Liver (tissue), 3 donors: ENCODE measurements at regions not wholly inside any gene's neighbourhood (a gene's known extent, or its start where the extent isn't known, plus 50 kb on each side); places are given as distances from the start of the nearest gene placed in this dataset.

Experiments
- EGR1 ChIP-seq, 2 donors: IDR thresholded peaks; 2 replicates each; pipeline ENCODE4 v1.6.1; 2016 to 2018; ENCODE audit warnings: antibody characterized with exemption in 2 of 2, low read depth in 2 of 2
- FOXA1 ChIP-seq: IDR thresholded peaks from 2 replicates; pipeline ENCODE4 v1.6.1; 2016; ENCODE audit warnings: antibody characterized with exemption
- HNF4G ChIP-seq: IDR thresholded peaks from 2 replicates; pipeline ENCODE4 v1.6.1; 2016; ENCODE audit warnings: antibody characterized with exemption
- RAD21 ChIP-seq, 2 donors: IDR thresholded peaks; 2 replicates each; pipeline ENCODE4 v1.6.1; 2016; ENCODE audit warnings: antibody characterized with exemption in 2 of 2, mild to moderate bottlenecking in 2 of 2
- TF ChIP-seq, protein P1 (sequence below): fragments of 150-350 bp; IDR thresholded peaks from 2 replicates; pipeline ENCODE4 v1.5.1; 2017; ENCODE audit warnings: improper control_type of control experiment, low read depth, low read length; ENCODE audit not compliant: missing input control
- TF ChIP-seq, protein P2 (sequence below): IDR thresholded peaks from 2 replicates; pipeline ENCODE4 v1.6.1; 2016; ENCODE audit warnings: antibody characterized with exemption
- donor health status: healthy.
- donor health status: healthy.

DNA sequence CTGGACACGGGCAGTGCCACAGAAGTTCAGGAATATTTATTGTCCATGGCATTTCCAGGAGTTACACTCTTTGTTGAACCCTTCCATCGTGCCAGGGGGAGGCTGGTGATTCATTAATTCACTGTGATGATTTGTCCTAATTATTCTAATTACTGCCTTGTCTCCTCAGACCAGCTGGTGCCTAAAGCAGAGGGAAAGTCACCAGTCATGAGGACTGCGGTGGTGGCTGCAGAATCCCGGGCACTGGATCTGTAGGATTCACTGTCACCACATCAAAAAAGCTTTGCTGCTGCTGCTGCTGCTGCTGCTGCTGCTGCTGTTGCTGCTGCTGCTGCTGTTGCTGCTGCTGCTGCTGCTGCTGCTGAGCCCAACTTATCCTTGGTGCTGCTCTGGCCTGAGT is 908.2 kb downstream of the TSN start:
- TF ChIP-seq, protein P1, sequence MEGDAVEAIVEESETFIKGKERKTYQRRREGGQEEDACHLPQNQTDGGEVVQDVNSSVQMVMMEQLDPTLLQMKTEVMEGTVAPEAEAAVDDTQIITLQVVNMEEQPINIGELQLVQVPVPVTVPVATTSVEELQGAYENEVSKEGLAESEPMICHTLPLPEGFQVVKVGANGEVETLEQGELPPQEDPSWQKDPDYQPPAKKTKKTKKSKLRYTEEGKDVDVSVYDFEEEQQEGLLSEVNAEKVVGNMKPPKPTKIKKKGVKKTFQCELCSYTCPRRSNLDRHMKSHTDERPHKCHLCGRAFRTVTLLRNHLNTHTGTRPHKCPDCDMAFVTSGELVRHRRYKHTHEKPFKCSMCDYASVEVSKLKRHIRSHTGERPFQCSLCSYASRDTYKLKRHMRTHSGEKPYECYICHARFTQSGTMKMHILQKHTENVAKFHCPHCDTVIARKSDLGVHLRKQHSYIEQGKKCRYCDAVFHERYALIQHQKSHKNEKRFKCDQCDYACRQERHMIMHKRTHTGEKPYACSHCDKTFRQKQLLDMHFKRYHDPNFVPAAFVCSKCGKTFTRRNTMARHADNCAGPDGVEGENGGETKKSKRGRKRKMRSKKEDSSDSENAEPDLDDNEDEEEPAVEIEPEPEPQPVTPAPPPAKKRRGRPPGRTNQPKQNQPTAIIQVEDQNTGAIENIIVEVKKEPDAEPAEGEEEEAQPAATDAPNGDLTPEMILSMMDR = no peak
- TF ChIP-seq HNF4G = no peak
- TF ChIP-seq, protein P2, sequence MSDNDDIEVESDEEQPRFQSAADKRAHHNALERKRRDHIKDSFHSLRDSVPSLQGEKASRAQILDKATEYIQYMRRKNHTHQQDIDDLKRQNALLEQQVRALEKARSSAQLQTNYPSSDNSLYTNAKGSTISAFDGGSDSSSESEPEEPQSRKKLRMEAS = no peak
- TF ChIP-seq FOXA1 = no peak
- no peak for TF ChIP-seq RAD21 (IDR thresholded peaks at IDR 0.05)
- no peak for TF ChIP-seq EGR1 (IDR thresholded peaks at IDR 0.05; ENCODE audit: low read depth in 2 of 2)
